GM12878 (cell line): ENCODE measurements at regions not wholly inside any gene's neighbourhood (a gene's known extent, or its start where the extent isn't known, plus 50 kb on each side); places are given as distances from the start of the nearest gene placed in this dataset.

Source experiments
- ATAC-seq: fragments of 200-7000 bp; cut with Tn5 transposase; 3 replicates; pipeline ENCODE4 v1.9.1; 2020; ENCODE audit warnings: mild to moderate bottlenecking, moderate library complexity
- BruUV-seq: library from RNA; stranded (reverse); fragments of 400-500 nt; replicated peaks from 2 replicates; lab custom pipeline; 2021; lab: Mats Ljungman, UMichigan
- CTCF ChIA-PET: fragments of 300-600 bp; sonication (Branson Sonifier 250); formaldehyde crosslinking; extraction: SDS; loops from one replicate; lab custom pipeline; 2021; ENCODE audit warnings: inconsistent platforms; lab: Yijun Ruan, JAX
- POLR2A ChIA-PET: fragments of 350-600 bp; formaldehyde crosslinking; extraction: SDS; loops from one replicate; lab custom pipeline; 2021; ENCODE audit warnings: inconsistent platforms; lab: Charles Lee
- RAD21 ChIA-PET: fragments of 300-600 bp; sonication (Branson Sonifier 250); formaldehyde crosslinking; loops from one replicate; lab custom pipeline; 2023; ENCODE audit warnings: antibody characterized with exemption; ENCODE audit not compliant: unreplicated experiment; lab: Charles Lee
- SMC1A ChIA-PET: fragments of 300-600 bp; sonication (Branson Sonifier 250); formaldehyde crosslinking; loops from one replicate; lab custom pipeline; 2023; ENCODE audit not compliant: unreplicated experiment, uncharacterized antibody; lab: Charles Lee
- DNase-seq: peaks from one replicate; pipeline ENCODE4 v3.0.0-alpha.2; 2011; ENCODE audit warnings: low read depth, low spot score
- FAIRE-seq: peaks from 3 replicates; lab custom pipeline; 2011; peaks lifted over from hg19 to GRCh38; lab: Jason Lieb, UNC
- H2AFZ ChIP-seq: 2 replicates; pipeline ENCODE4 v1.6.0; 2011; ENCODE audit warnings: low read depth, low read length, control low read depth; ENCODE audit not compliant: control insufficient read depth
- H3K27ac ChIP-seq: 2 replicates; pipeline ENCODE4 v1.5.1; 2011; ENCODE audit warnings: control low read depth; ENCODE audit not compliant: control insufficient read depth, insufficient read depth
- H3K27me3 ChIP-seq, 2 experiments: replicated peaks in 1 of 2; 2 replicates each; pipeline versions ENCODE4 v1.6.0 to v1.6.1; 2011; ENCODE audit warnings: low read length in 1 of 2; ENCODE audit not compliant: control insufficient read depth in 2 of 2, insufficient read depth in 2 of 2
- H3K36me3 ChIP-seq, 2 experiments: 2 replicates each; pipeline ENCODE4 v1.5.1; 2011; ENCODE audit warnings: low read length in 1 of 2; ENCODE audit not compliant: control insufficient read depth in 2 of 2, insufficient read depth in 2 of 2
- H3K4me1 ChIP-seq: 2 replicates; pipeline ENCODE4 v1.6.1; 2011; ENCODE audit warnings: mild to moderate bottlenecking, low read length, moderate library complexity, mixed read lengths; ENCODE audit not compliant: control insufficient read depth, insufficient read depth
- H3K4me2 ChIP-seq: 2 replicates; pipeline ENCODE4 v1.6.0; 2011; ENCODE audit warnings: control low read depth; ENCODE audit not compliant: control insufficient read depth, insufficient read depth
- H3K4me3 ChIP-seq: fragments of 200-600 bp; sonication (generic); 2 replicates; pipeline ENCODE4 v1.5.1; 2016
- H3K79me2 ChIP-seq: 2 replicates; pipeline ENCODE4 v1.6.0; 2011; ENCODE audit warnings: low read length; ENCODE audit not compliant: control insufficient read depth, insufficient read depth
- H3K9ac ChIP-seq: 2 replicates; pipeline ENCODE4 v1.8.0; 2011; ENCODE audit warnings: low read length, control low read depth, mixed read lengths; ENCODE audit not compliant: control insufficient read depth, insufficient read depth
- H3K9me3 ChIP-seq: replicated peaks from 3 replicates; pipeline ENCODE4 v1.5.1; 2011; ENCODE audit warnings: mild to moderate bottlenecking, low read length; ENCODE audit not compliant: control insufficient read depth, insufficient read depth
- H4K20me1 ChIP-seq: 2 replicates; pipeline ENCODE4 v1.6.0; 2011; ENCODE audit not compliant: control insufficient read depth, insufficient read depth
- EGR1 ChIP-seq, 2 experiments: IDR thresholded peaks; 1 replicate in 1 of 2; 2 replicates in 1 of 2; pipeline ENCODE4 v1.6.1; 2011 to 2012; ENCODE audit warnings: low read depth in 2 of 2, low read length in 2 of 2, borderline replicate concordance in 1 of 2, mild to moderate bottlenecking in 1 of 2, moderate library complexity in 1 of 2
- POLR2AphosphoS2 ChIP-seq: IDR thresholded peaks from 2 replicates; pipeline ENCODE4 v1.6.1; 2011; ENCODE audit warnings: low read depth, mild to moderate bottlenecking, low read length, improper control_type of control experiment, moderate library complexity
- WGBS: methylation state at CpG from one replicate; pipeline ENCODE4 v1.1.6; 2016; ENCODE audit warnings: low lambda C conversion rate; ENCODE audit not compliant: insufficient replicate concordance, insufficient coverage; ENCODE audit errors: missing lambda C conversion rate; 5-methylcytosine and 5-hydroxymethylcytosine counted together
- in situ Hi-C: fragments of 300-500 bp; cut with MboI; formaldehyde crosslinking; loops from 9 replicates; pipeline ENCODE4 v1.14.3; 2018; ENCODE audit warnings: mixed read lengths
- intact Hi-C: fragments of 100-400 bp; cut with micrococcal nuclease; formaldehyde crosslinking; loops from one replicate; pipeline ENCODE4 v1.14.2; 2022; ENCODE audit not compliant: unreplicated experiment
- TF ChIP-seq, protein P1 (sequence below): IDR thresholded peaks from 2 replicates; pipeline ENCODE4 v1.6.1; 2012; ENCODE audit warnings: low read depth, low read length, improper control_type of control experiment
- TF ChIP-seq, protein P2 (sequence below): fragments of 450-650 bp; IDR thresholded peaks from 2 replicates; pipeline ENCODE4 v1.6.1; 2016; ENCODE audit warnings: mild to moderate bottlenecking
- TF ChIP-seq, protein P3 (sequence below): IDR thresholded peaks from 2 replicates; pipeline ENCODE4 v1.6.1; 2012; ENCODE audit warnings: mild to moderate bottlenecking, low read depth, low read length

DNA sequence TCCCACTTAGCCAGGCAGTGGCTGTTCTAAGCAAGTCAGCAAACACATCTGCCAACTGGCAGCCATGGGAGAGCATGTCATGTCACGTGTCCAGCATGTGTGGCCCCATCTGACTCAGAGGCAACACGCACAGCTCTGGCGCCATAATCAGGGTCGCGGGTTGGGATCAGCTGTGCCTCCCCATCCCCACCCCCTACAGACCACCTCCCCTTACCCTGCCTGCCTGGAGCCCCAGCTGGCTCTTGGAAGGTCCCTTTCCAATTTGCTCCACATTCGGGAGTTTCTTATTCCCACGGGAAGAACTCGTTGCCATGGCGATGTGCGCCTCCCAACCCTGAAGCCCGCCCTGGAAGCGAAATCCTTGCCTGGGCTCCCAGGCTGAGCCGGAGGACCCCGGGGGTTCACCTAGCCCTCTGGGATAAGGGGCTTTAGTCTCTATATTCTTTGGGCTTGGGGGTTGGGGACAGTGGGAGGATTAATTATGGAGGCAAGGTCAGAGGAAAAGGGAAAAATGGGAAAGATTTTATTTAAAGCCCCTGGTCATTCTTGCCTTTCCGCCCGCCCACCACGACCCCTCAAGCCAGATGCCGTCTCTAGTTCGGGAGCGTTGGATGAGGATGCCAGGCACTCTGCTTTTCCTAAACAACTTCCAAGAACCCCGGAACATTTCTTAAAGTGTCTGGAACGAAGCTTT, 283.7 kb downstream of the ZEB1 start:
- POLR2A ChIA-PET: no interaction called here
- FAIRE-seq: no peak

More for the DNA sequence above, 283.7 kb downstream of the ZEB1 start:
- H2AFZ ChIP-seq: peak overlapping the region; percentile 91
- ChIA-PET RAD21 (no interaction called here), CTCF (interaction anchor here (1.3 kb wide), 1 partner anchor 105 kb away, joined by 3 read pairs; no protein-coding TSS in a partner anchor), SMC1A (interaction anchor here (1.4 to 2.7 kb wide), 2 partner anchors 18 to 571 kb away, joined by 3 to 8 read pairs; partner anchors contain the start of gene ZNF438)
- no peak for ATAC-seq
- intact Hi-C loops: loop anchor here (5.0 to 10.0 kb wide), 3 partner anchors 152 to 868 kb away; no protein-coding TSS in a partner anchor
- no TSS peak for BruUV-seq
- peak overlapping the region; percentile 97 for H3K4me2 ChIP-seq
- no peak for DNase-seq
- H3K36me3 ChIP-seq: no peaks in the 10 kb centered on the region
- no peaks in the 10 kb centered on the region for H3K79me2 ChIP-seq
- 61% methylated on average over 22 of the region's 22 CpGs for WGBS
- H3K27me3 ChIP-seq: no peaks in the 10 kb centered on the region
- H3K9ac ChIP-seq: peak overlapping the region; percentile 54; the same call in 1 of the 2 replicates
- peaks cover 9% of the 10 kb centered on the region for H3K4me1 ChIP-seq
- H3K4me3 ChIP-seq: peak overlapping the region; percentile 66
- no peaks in the 10 kb centered on the region for H4K20me1 ChIP-seq
- H3K27ac ChIP-seq: no peak overlapping the region
- in situ Hi-C loops: no loop called here
- no peaks in the 10 kb centered on the region; the same call in 1 of the 3 replicates for H3K9me3 ChIP-seq
- TF ChIP-seq, protein P1, sequence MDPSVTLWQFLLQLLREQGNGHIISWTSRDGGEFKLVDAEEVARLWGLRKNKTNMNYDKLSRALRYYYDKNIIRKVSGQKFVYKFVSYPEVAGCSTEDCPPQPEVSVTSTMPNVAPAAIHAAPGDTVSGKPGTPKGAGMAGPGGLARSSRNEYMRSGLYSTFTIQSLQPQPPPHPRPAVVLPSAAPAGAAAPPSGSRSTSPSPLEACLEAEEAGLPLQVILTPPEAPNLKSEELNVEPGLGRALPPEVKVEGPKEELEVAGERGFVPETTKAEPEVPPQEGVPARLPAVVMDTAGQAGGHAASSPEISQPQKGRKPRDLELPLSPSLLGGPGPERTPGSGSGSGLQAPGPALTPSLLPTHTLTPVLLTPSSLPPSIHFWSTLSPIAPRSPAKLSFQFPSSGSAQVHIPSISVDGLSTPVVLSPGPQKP: no peak
- TF ChIP-seq, protein P2, sequence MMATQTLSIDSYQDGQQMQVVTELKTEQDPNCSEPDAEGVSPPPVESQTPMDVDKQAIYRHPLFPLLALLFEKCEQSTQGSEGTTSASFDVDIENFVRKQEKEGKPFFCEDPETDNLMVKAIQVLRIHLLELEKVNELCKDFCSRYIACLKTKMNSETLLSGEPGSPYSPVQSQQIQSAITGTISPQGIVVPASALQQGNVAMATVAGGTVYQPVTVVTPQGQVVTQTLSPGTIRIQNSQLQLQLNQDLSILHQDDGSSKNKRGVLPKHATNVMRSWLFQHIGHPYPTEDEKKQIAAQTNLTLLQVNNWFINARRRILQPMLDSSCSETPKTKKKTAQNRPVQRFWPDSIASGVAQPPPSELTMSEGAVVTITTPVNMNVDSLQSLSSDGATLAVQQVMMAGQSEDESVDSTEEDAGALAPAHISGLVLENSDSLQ: no peak
- TF ChIP-seq EGR1 (IDR thresholded peaks at IDR 0.05; ENCODE audit: borderline replicate concordance in 1 of 2, low read depth in 2 of 2, low read length in 2 of 2) (no peak), POLR2AphosphoS2 (no peak)
- TF ChIP-seq, protein P3, sequence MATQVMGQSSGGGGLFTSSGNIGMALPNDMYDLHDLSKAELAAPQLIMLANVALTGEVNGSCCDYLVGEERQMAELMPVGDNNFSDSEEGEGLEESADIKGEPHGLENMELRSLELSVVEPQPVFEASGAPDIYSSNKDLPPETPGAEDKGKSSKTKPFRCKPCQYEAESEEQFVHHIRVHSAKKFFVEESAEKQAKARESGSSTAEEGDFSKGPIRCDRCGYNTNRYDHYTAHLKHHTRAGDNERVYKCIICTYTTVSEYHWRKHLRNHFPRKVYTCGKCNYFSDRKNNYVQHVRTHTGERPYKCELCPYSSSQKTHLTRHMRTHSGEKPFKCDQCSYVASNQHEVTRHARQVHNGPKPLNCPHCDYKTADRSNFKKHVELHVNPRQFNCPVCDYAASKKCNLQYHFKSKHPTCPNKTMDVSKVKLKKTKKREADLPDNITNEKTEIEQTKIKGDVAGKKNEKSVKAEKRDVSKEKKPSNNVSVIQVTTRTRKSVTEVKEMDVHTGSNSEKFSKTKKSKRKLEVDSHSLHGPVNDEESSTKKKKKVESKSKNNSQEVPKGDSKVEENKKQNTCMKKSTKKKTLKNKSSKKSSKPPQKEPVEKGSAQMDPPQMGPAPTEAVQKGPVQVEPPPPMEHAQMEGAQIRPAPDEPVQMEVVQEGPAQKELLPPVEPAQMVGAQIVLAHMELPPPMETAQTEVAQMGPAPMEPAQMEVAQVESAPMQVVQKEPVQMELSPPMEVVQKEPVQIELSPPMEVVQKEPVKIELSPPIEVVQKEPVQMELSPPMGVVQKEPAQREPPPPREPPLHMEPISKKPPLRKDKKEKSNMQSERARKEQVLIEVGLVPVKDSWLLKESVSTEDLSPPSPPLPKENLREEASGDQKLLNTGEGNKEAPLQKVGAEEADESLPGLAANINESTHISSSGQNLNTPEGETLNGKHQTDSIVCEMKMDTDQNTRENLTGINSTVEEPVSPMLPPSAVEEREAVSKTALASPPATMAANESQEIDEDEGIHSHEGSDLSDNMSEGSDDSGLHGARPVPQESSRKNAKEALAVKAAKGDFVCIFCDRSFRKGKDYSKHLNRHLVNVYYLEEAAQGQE: no peak
